Astrocyte (in vitro differentiated cells and primary cell): ENCODE measurements at regions not wholly inside any gene's neighbourhood (a gene's known extent, or its start where the extent isn't known, plus 50 kb on each side); places are given as distances from the start of the nearest gene placed in this dataset.

ENCODE experiments used
- DNase-seq: peaks from one replicate; pipeline ENCODE4 v3.0.0-alpha.2; 2010; ENCODE audit warnings: low read depth
- FAIRE-seq: peaks from 2 replicates; lab custom pipeline; 2011; peaks lifted over from hg19 to GRCh38; lab: Jason Lieb, UNC
- H2AFZ ChIP-seq: 2 replicates; pipeline ENCODE4 v1.6.0; 2012; ENCODE audit warnings: low read depth, low read length, inconsistent platforms
- H3K27ac ChIP-seq: 2 replicates; pipeline ENCODE4 v1.5.1; 2011; ENCODE audit warnings: low read depth, low read length, inconsistent platforms
- H3K27me3 ChIP-seq: 2 replicates; pipeline ENCODE4 v1.6.0; 2011; ENCODE audit warnings: low read length, inconsistent platforms; ENCODE audit not compliant: insufficient read depth
- H3K36me3 ChIP-seq: 2 replicates; pipeline ENCODE4 v1.5.1; 2011; ENCODE audit warnings: low read length, inconsistent platforms; ENCODE audit not compliant: insufficient read depth
- H3K4me1 ChIP-seq: 2 replicates; pipeline ENCODE4 v1.5.1; 2011; ENCODE audit warnings: low read length, inconsistent platforms; ENCODE audit not compliant: insufficient read depth
- H3K4me2 ChIP-seq: 2 replicates; pipeline ENCODE4 v1.6.0; 2012; ENCODE audit warnings: low read length, inconsistent platforms
- H3K4me3 ChIP-seq: 2 replicates; pipeline ENCODE4 v1.5.1; 2011; ENCODE audit warnings: low read depth, mild to moderate bottlenecking, low read length, inconsistent platforms; ENCODE audit not compliant: insufficient read depth
- H3K79me2 ChIP-seq: 2 replicates; pipeline ENCODE4 v1.6.0; 2012; ENCODE audit warnings: mild to moderate bottlenecking, low read length, inconsistent platforms; ENCODE audit not compliant: insufficient read depth
- H3K9ac ChIP-seq: 2 replicates; pipeline ENCODE4 v1.6.0; 2012; ENCODE audit warnings: mild to moderate bottlenecking, low read length, inconsistent platforms
- H3K9me3 ChIP-seq: 2 replicates; pipeline ENCODE4 v1.5.1; 2012; ENCODE audit warnings: low read depth, mild to moderate bottlenecking, low read length, inconsistent platforms; ENCODE audit not compliant: insufficient read depth
- H4K20me1 ChIP-seq: 2 replicates; pipeline ENCODE4 v1.6.0; 2012; ENCODE audit warnings: low read length, inconsistent platforms; ENCODE audit not compliant: insufficient read depth
- H3K27ac Mint-ChIP-seq: one replicate; pipeline ENCODE4 v1.8.0; 2021; ENCODE audit warnings: mild to moderate bottlenecking, mixed read lengths; ENCODE audit not compliant: unreplicated experiment
- H3K27me3 Mint-ChIP-seq: one replicate; pipeline ENCODE4 v1.8.0; 2021; ENCODE audit warnings: low read depth, mixed read lengths; ENCODE audit not compliant: unreplicated experiment
- H3K36me3 Mint-ChIP-seq: one replicate; pipeline ENCODE4 v1.8.0; 2021; ENCODE audit warnings: low read depth, mixed read lengths; ENCODE audit not compliant: unreplicated experiment
- H3K4me1 Mint-ChIP-seq: one replicate; pipeline ENCODE4 v1.8.0; 2021; ENCODE audit warnings: low read depth, mixed read lengths; ENCODE audit not compliant: unreplicated experiment
- H3K4me3 Mint-ChIP-seq: one replicate; pipeline ENCODE4 v1.8.0; 2021; ENCODE audit warnings: mild to moderate bottlenecking, moderate library complexity, mixed read lengths; ENCODE audit not compliant: unreplicated experiment
- H3K9me3 Mint-ChIP-seq: one replicate; pipeline ENCODE4 v1.8.0; 2021; ENCODE audit warnings: mild to moderate bottlenecking, mixed read lengths; ENCODE audit not compliant: unreplicated experiment
- EZH2 ChIP-seq: IDR thresholded peaks from 2 replicates; pipeline ENCODE4 v1.6.1; 2012; ENCODE audit warnings: mild to moderate bottlenecking, low read length, inconsistent platforms; ENCODE audit not compliant: insufficient read depth
- TF ChIP-seq, protein P1 (sequence below): IDR thresholded peaks from 2 replicates; pipeline ENCODE4 v1.5.1; 2011; ENCODE audit warnings: low read depth, mild to moderate bottlenecking, inconsistent platforms, low read length, moderate library complexity; ENCODE audit not compliant: insufficient read depth

DNA sequence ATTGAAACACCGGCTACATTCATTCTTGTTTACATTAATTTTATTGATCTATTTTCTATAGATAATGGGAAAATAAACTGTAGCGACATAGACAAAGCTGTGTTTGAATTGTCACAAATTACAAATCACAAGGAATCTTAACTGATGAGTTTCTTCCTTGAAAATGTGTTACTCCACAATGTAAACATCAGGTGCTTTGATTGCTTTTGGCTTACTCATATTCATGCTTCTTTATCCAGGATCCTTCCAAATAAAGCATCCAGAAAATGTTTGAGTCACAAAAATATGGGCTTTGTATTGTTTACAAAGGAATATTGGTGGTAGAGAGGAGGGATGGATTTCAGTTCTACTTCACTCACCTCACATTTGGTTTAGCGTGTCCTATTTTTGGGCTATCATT, 64.0 kb downstream of the BMP2 start:
- Mint-ChIP-seq H3K4me1 (no peaks in the 10 kb centered on the region), H3K27me3 (no peaks in the 10 kb centered on the region), H3K27ac (no peak overlapping the region), H3K9me3 (no peaks in the 10 kb centered on the region), H3K4me3 (no peak overlapping the region), H3K36me3 (no peaks in the 10 kb centered on the region)
- H3K36me3 ChIP-seq = no peaks in the 10 kb centered on the region
- H3K4me3 ChIP-seq = no peak overlapping the region
- no peak for DNase-seq
- H3K4me2 ChIP-seq = no peak overlapping the region
- no peaks in the 10 kb centered on the region for H3K4me1 ChIP-seq
- no peak for FAIRE-seq
- H2AFZ ChIP-seq = no peak overlapping the region
- H3K9me3 ChIP-seq = no peaks in the 10 kb centered on the region
- no peaks in the 10 kb centered on the region for H3K79me2 ChIP-seq
- H4K20me1 ChIP-seq = no peaks in the 10 kb centered on the region
- H3K27ac ChIP-seq = no peak overlapping the region
- H3K9ac ChIP-seq = no peak overlapping the region
- H3K27me3 ChIP-seq = no peaks in the 10 kb centered on the region
- TF ChIP-seq EZH2 = no peak
- TF ChIP-seq, protein P1, sequence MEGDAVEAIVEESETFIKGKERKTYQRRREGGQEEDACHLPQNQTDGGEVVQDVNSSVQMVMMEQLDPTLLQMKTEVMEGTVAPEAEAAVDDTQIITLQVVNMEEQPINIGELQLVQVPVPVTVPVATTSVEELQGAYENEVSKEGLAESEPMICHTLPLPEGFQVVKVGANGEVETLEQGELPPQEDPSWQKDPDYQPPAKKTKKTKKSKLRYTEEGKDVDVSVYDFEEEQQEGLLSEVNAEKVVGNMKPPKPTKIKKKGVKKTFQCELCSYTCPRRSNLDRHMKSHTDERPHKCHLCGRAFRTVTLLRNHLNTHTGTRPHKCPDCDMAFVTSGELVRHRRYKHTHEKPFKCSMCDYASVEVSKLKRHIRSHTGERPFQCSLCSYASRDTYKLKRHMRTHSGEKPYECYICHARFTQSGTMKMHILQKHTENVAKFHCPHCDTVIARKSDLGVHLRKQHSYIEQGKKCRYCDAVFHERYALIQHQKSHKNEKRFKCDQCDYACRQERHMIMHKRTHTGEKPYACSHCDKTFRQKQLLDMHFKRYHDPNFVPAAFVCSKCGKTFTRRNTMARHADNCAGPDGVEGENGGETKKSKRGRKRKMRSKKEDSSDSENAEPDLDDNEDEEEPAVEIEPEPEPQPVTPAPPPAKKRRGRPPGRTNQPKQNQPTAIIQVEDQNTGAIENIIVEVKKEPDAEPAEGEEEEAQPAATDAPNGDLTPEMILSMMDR = no peak

DNA sequence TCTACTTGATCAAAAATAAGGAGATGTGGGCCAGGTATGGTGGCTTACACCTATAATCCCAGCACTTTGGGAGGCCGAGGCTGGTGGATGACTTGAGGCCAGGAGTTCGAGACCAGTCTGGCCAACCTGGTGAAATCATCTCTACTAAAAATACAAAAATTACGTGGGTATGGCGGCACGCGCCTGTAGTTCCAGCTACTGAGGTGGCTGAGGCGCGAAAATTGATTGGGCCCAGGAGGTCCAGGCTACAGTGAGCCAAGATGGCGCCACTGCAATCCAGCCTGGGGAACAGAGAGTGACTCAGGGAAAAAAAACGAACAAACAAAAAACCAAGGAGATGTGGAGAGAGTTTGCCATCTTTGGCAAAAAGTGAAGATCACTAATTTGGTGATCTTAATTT, 65.3 kb downstream of the BMP2 start:
- Histone ChIP-seq H3K4me1 (no peaks in the 10 kb centered on the region), H3K4me2 (no peak overlapping the region), H3K9ac (no peak overlapping the region), H3K27me3 (no peaks in the 10 kb centered on the region), H2AFZ (no peak overlapping the region), H3K9me3 (no peaks in the 10 kb centered on the region), H3K4me3 (no peak overlapping the region), H4K20me1 (no peaks in the 10 kb centered on the region), H3K36me3 (no peaks in the 10 kb centered on the region), H3K27ac (no peak overlapping the region), H3K79me2 (no peaks in the 10 kb centered on the region)
- DNase-seq = no peak
- Mint-ChIP-seq H3K4me1 (peaks cover 3% of the 10 kb centered on the region), H3K36me3 (no peaks in the 10 kb centered on the region), H3K27ac (no peak overlapping the region), H3K9me3 (no peaks in the 10 kb centered on the region), H3K27me3 (no peaks in the 10 kb centered on the region), H3K4me3 (no peak overlapping the region)
- no peak for FAIRE-seq
- TF ChIP-seq, protein P1 = no peak
- TF ChIP-seq EZH2 = no peak

DNA sequence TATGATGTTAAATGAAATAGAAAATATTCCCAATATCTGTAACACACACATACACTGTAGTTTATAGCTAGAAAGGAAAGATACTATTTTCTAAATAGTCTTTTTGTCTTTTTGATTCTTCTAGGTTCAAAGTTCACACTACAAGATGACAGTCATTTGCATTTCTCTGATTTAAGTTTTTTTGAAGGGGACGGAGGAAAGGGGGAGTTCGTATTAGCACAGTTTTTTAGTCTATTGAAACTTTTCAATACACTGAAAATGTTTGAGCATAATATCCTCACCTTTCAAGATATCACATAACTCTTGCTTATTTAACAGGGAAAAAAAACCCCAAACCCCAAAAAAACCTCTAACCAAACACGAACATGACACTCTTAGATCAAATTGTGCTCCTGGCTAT, 68.1 kb downstream of the BMP2 start:
- Histone ChIP-seq H3K4me2 (no peak overlapping the region), H3K9ac (no peak overlapping the region), H3K27me3 (no peaks in the 10 kb centered on the region), H3K27ac (no peak overlapping the region), H2AFZ (no peak overlapping the region), H3K4me3 (no peak overlapping the region), H4K20me1 (no peaks in the 10 kb centered on the region), H3K79me2 (no peaks in the 10 kb centered on the region), H3K4me1 (no peaks in the 10 kb centered on the region), H3K36me3 (no peaks in the 10 kb centered on the region), H3K9me3 (no peaks in the 10 kb centered on the region)
- no peak overlapping the region for H3K4me3 Mint-ChIP-seq
- peaks cover 5% of the 10 kb centered on the region for H3K4me1 Mint-ChIP-seq
- TF ChIP-seq, protein P1 = no peak
- no peak for TF ChIP-seq EZH2
- H3K9me3 Mint-ChIP-seq = no peaks in the 10 kb centered on the region
- FAIRE-seq = no peak
- no peaks in the 10 kb centered on the region for H3K36me3 Mint-ChIP-seq
- DNase-seq = no peak
- H3K27ac Mint-ChIP-seq = no peak overlapping the region
- no peaks in the 10 kb centered on the region for H3K27me3 Mint-ChIP-seq
